DND-41 (cell line): ENCODE measurements at regions not wholly inside any gene's neighbourhood (a gene's known extent, or its start where the extent isn't known, plus 50 kb on each side); places are given as distances from the start of the nearest gene placed in this dataset.

Experiments
- ATAC-seq: fragments of 200-7000 bp; cut with Tn5 transposase; 3 replicates; pipeline ENCODE4 v1.9.1; 2021; ENCODE audit warnings: low read depth; ENCODE audit not compliant: insufficient read depth
- DNase-seq: peaks from one replicate; pipeline ENCODE4 v3.0.0-alpha.2; 2020
- H2AFZ ChIP-seq: 2 replicates; pipeline ENCODE4 v1.6.0; 2012; ENCODE audit warnings: low read depth, low read length
- H3K27ac ChIP-seq: 2 replicates; pipeline ENCODE4 v1.5.1; 2012; ENCODE audit warnings: low read length, inconsistent platforms
- H3K27me3 ChIP-seq: fragments of 200-600 bp; sonication (generic); 2 replicates; pipeline ENCODE4 v1.6.0; 2012; ENCODE audit warnings: low read length, mild to moderate bottlenecking, inconsistent platforms; ENCODE audit not compliant: insufficient read depth, poor library complexity
- H3K36me3 ChIP-seq: 2 replicates; pipeline ENCODE4 v1.5.1; 2012; ENCODE audit warnings: low read length, inconsistent platforms; ENCODE audit not compliant: insufficient read depth
- H3K4me1 ChIP-seq: 2 replicates; pipeline ENCODE4 v1.5.1; 2012; ENCODE audit warnings: mild to moderate bottlenecking, low read length; ENCODE audit not compliant: insufficient read depth
- H3K4me2 ChIP-seq: 2 replicates; pipeline ENCODE4 v1.6.0; 2012; ENCODE audit warnings: mild to moderate bottlenecking, moderate library complexity, low read length, inconsistent platforms; ENCODE audit not compliant: insufficient read depth
- H3K4me3 ChIP-seq, 2 experiments: fragments of 200-600 bp in 1 of 2; shearing (Covaris generic) in 1 of 2; 2 replicates each; pipeline ENCODE4 v1.5.1; 2012 to 2016; ENCODE audit warnings: inconsistent platforms in 2 of 2, low read length in 2 of 2, mild to moderate bottlenecking in 2 of 2, low read depth in 1 of 2, moderate library complexity in 1 of 2
- H3K79me2 ChIP-seq: 2 replicates; pipeline ENCODE4 v1.6.0; 2012; ENCODE audit warnings: low read length, inconsistent platforms; ENCODE audit not compliant: insufficient read depth
- H3K9ac ChIP-seq: 2 replicates; pipeline ENCODE4 v1.6.0; 2012; ENCODE audit warnings: low read depth, mild to moderate bottlenecking, inconsistent platforms, low read length, moderate library complexity
- H3K9me3 ChIP-seq: 2 replicates; pipeline ENCODE4 v1.5.1; 2012; ENCODE audit warnings: low read length, moderate library complexity, mild to moderate bottlenecking, inconsistent platforms; ENCODE audit not compliant: insufficient read depth, severe bottlenecking
- H4K20me1 ChIP-seq: 2 replicates; pipeline ENCODE4 v1.6.0; 2012; ENCODE audit warnings: low read length; ENCODE audit not compliant: insufficient read depth
- CTCF ChIP-seq: IDR thresholded peaks from 2 replicates; pipeline ENCODE4 v1.5.1; 2012; ENCODE audit warnings: borderline replicate concordance, low read length, moderate library complexity, mild to moderate bottlenecking; ENCODE audit not compliant: poor library complexity, severe bottlenecking; ENCODE audit errors: extremely low read depth
- EZH2 ChIP-seq: IDR thresholded peaks from 3 replicates; pipeline ENCODE4 v1.6.1; 2012; ENCODE audit warnings: borderline replicate concordance, low read depth, mild to moderate bottlenecking, moderate library complexity, low read length, inconsistent platforms; ENCODE audit not compliant: severe bottlenecking

- TF ChIP-seq CTCF (no peak), EZH2 (no peak)
- no peaks in the 10 kb centered on the region for H3K36me3 ChIP-seq
- no peaks in the 10 kb centered on the region for H3K79me2 ChIP-seq
- no peak overlapping the region for H3K4me3 ChIP-seq
- no peak overlapping the region for H3K4me2 ChIP-seq
- no peaks in the 10 kb centered on the region for H3K9me3 ChIP-seq
- H4K20me1 ChIP-seq, result no peaks in the 10 kb centered on the region
- DNase-seq (no peak), ATAC-seq (no peak)
- no peaks in the 10 kb centered on the region for H3K4me1 ChIP-seq
- H3K27me3 ChIP-seq, result no peaks in the 10 kb centered on the region
- no peak overlapping the region for H3K9ac ChIP-seq
- no peak overlapping the region for H3K27ac ChIP-seq
- H2AFZ ChIP-seq, result no peak overlapping the region
These were observed 345.7 kb downstream of the MTX2 start for GRCh38 chr2:176614930-176615329.

GRCh38 chr2:176619504-176619903, 350.3 kb downstream of the MTX2 start:
- DNase-seq (no peak), ATAC-seq (no peak)
- Histone ChIP-seq H4K20me1 (no peaks in the 10 kb centered on the region), H3K27ac (no peak overlapping the region), H3K36me3 (no peaks in the 10 kb centered on the region), H3K9me3 (no peaks in the 10 kb centered on the region), H3K79me2 (no peaks in the 10 kb centered on the region), H2AFZ (no peak overlapping the region), H3K4me2 (no peak overlapping the region), H3K4me1 (no peaks in the 10 kb centered on the region), H3K27me3 (no peaks in the 10 kb centered on the region), H3K4me3 (no peak overlapping the region), H3K9ac (no peak overlapping the region)
- TF ChIP-seq EZH2 (no peak), CTCF (no peak)

- no peaks in the 10 kb centered on the region for H4K20me1 ChIP-seq
- no peaks in the 10 kb centered on the region for H3K36me3 ChIP-seq
- H3K27ac ChIP-seq, result no peak overlapping the region
- H3K4me3 ChIP-seq, result no peak overlapping the region
- TF ChIP-seq CTCF, result no peak
- no peak for TF ChIP-seq EZH2
- H2AFZ ChIP-seq, result no peak overlapping the region
- no peaks in the 10 kb centered on the region for H3K4me1 ChIP-seq
- H3K27me3 ChIP-seq, result no peaks in the 10 kb centered on the region
- no peaks in the 10 kb centered on the region for H3K9me3 ChIP-seq
- no peak overlapping the region for H3K4me2 ChIP-seq
- ATAC-seq (no peak), DNase-seq (peak; percentile 13)
- H3K79me2 ChIP-seq, result no peaks in the 10 kb centered on the region
- H3K9ac ChIP-seq, result no peak overlapping the region
These were observed 352.1 kb downstream of the MTX2 start for GRCh38 chr2:176621350-176621749.

GRCh38 chr2:176622792-176623191, 353.6 kb downstream of the MTX2 start:
- Histone ChIP-seq H3K4me3 (no peak overlapping the region), H3K79me2 (no peaks in the 10 kb centered on the region), H3K9ac (no peak overlapping the region), H4K20me1 (no peaks in the 10 kb centered on the region), H3K27ac (no peak overlapping the region), H3K36me3 (no peaks in the 10 kb centered on the region), H3K4me1 (no peaks in the 10 kb centered on the region), H3K9me3 (no peaks in the 10 kb centered on the region), H3K4me2 (no peak overlapping the region), H3K27me3 (no peaks in the 10 kb centered on the region), H2AFZ (no peak overlapping the region)
- DNase-seq (no peak), ATAC-seq (no peak)
- TF ChIP-seq EZH2, result no peak
- no peak for TF ChIP-seq CTCF
